ENCODE measurements at regions not wholly inside any gene's neighbourhood (a gene's known extent, or its start where the extent isn't known, plus 50 kb on each side); places are given as distances from the start of the nearest gene placed in this dataset.

- H3K9me3 ChIP-seq = no peaks in the 10 kb centered on the region
- H3K4me3 ChIP-seq (ENCODE audit: low read depth in 1 of 2, low read length in 1 of 2) = no peak overlapping the region
- peaks cover 77% of the 10 kb centered on the region for H3K27me3 ChIP-seq
- TF ChIP-seq CTCF (IDR thresholded peaks at IDR 0.05) = no peak
- no peaks in the 10 kb centered on the region for H3K4me1 ChIP-seq (ENCODE audit: control insufficient read depth in 1 of 2, insufficient read depth in 1 of 2, low read depth in 1 of 2, low read length in 1 of 2)
- no peaks in the 10 kb centered on the region for H3K36me3 ChIP-seq
- no peak overlapping the region for H3K27ac ChIP-seq
Observed at GRCh38 chr17:77687417-77687816, 271.1 kb upstream of the TNRC6C start.

- Histone ChIP-seq H3K27ac (no peak overlapping the region), H3K36me3 (no peaks in the 10 kb centered on the region), H3K27me3 (peaks cover 80% of the 10 kb centered on the region), H3K9me3 (no peaks in the 10 kb centered on the region), H3K4me1 (ENCODE audit: control insufficient read depth in 1 of 2, insufficient read depth in 1 of 2, low read depth in 1 of 2, low read length in 1 of 2) (no peaks in the 10 kb centered on the region), H3K4me3 (ENCODE audit: low read depth in 1 of 2, low read length in 1 of 2) (no peak overlapping the region)
- no peak for TF ChIP-seq CTCF (IDR thresholded peaks at IDR 0.05)
Observed at GRCh38 chr17:77687921-77688320, 270.6 kb upstream of the TNRC6C start.

GRCh38 chr17:77688369-77688768, 270.1 kb upstream of the TNRC6C start:
- no peak overlapping the region for H3K27ac ChIP-seq
- H3K4me3 ChIP-seq (ENCODE audit: low read depth in 1 of 2, low read length in 1 of 2) = no peak overlapping the region
- no peaks in the 10 kb centered on the region for H3K36me3 ChIP-seq
- H3K9me3 ChIP-seq = no peaks in the 10 kb centered on the region
- H3K27me3 ChIP-seq = peaks cover 84% of the 10 kb centered on the region
- no peaks in the 10 kb centered on the region for H3K4me1 ChIP-seq (ENCODE audit: control insufficient read depth in 1 of 2, insufficient read depth in 1 of 2, low read depth in 1 of 2, low read length in 1 of 2)
- no peak for TF ChIP-seq CTCF (IDR thresholded peaks at IDR 0.05)

GRCh38 chr17:77690271-77691161, 268.0 kb upstream of the TNRC6C start:
- Histone ChIP-seq H3K36me3 (no peaks in the 10 kb centered on the region), H3K4me3 (ENCODE audit: low read depth in 1 of 2, low read length in 1 of 2) (no peak overlapping the region), H3K27me3 (peaks cover 87% of the 10 kb centered on the region)

More at GRCh38 chr17:77690271-77691161, 268.0 kb upstream of the TNRC6C start:
- no peaks in the 10 kb centered on the region for H3K4me1 ChIP-seq (ENCODE audit: control insufficient read depth in 1 of 2, insufficient read depth in 1 of 2, low read depth in 1 of 2, low read length in 1 of 2)
- no peak overlapping the region for H3K27ac ChIP-seq
- TF ChIP-seq CTCF (IDR thresholded peaks at IDR 0.05) = no peak
- no peaks in the 10 kb centered on the region for H3K9me3 ChIP-seq

Data from neutrophil (primary cell).